T follicular helper cell (primary cell): ENCODE measurements at regions not wholly inside any gene's neighbourhood (a gene's known extent, or its start where the extent isn't known, plus 50 kb on each side); places are given as distances from the start of the nearest gene placed in this dataset.

ENCODE experiments used
- DNase-seq: peaks from one replicate; pipeline ENCODE4 v3.0.0-alpha.2; 2020; ENCODE audit warnings: low read depth

GRCh38 chr16:49910541-49911071 lies 54.7 kb upstream of the ZNF423 start:
- no peak for DNase-seq

GRCh38 chr16:49911430-49911829 lies 55.5 kb upstream of the ZNF423 start:
- no peak for DNase-seq

- no peak for DNase-seq
These were observed 56.8 kb upstream of the ZNF423 start for GRCh38 chr16:49912721-49913120.

GRCh38 chr16:49913720-49914119 lies 57.8 kb upstream of the ZNF423 start:
- DNase-seq: no peak

GRCh38 chr16:49914657-49915056 lies 58.7 kb upstream of the ZNF423 start:
- DNase-seq: no peak

GRCh38 chr16:49918257-49918656 lies 62.3 kb upstream of the ZNF423 start:
- DNase-seq: no peak

- no peak for DNase-seq
These were observed 63.4 kb upstream of the ZNF423 start for GRCh38 chr16:49919327-49919726.

GRCh38 chr16:49920397-49920796 lies 64.5 kb upstream of the ZNF423 start:
- no peak for DNase-seq

GRCh38 chr16:49921106-49921505 lies 65.2 kb upstream of the ZNF423 start:
- no peak for DNase-seq

GRCh38 chr16:49921791-49922456 lies 66.0 kb upstream of the ZNF423 start:
- peak; percentile 27 for DNase-seq

- DNase-seq: no peak
These were observed 67.5 kb upstream of the ZNF423 start for GRCh38 chr16:49923411-49923810.

- no peak for DNase-seq
These were observed 68.2 kb upstream of the ZNF423 start for GRCh38 chr16:49924078-49924477.

- no peak for DNase-seq
These were observed 71.0 kb upstream of the ZNF423 start for GRCh38 chr16:49926941-49927340.

GRCh38 chr16:49928176-49929041 lies 72.5 kb upstream of the ZNF423 start:
- no peak for DNase-seq

- no peak for DNase-seq
These were observed 73.7 kb upstream of the ZNF423 start for GRCh38 chr16:49929626-49930025.

GRCh38 chr16:49930841-49931240 lies 74.9 kb upstream of the ZNF423 start:
- no peak for DNase-seq

- no peak for DNase-seq
These were observed 75.4 kb upstream of the ZNF423 start for GRCh38 chr16:49931266-49931665.

GRCh38 chr16:49931916-49932315 lies 76.0 kb upstream of the ZNF423 start:
- no peak for DNase-seq

GRCh38 chr16:49932434-49932833 lies 76.5 kb upstream of the ZNF423 start:
- no peak for DNase-seq

GRCh38 chr16:49932946-49933345 lies 77.0 kb upstream of the ZNF423 start:
- DNase-seq: no peak

- DNase-seq: no peak
These were observed 80.9 kb upstream of the ZNF423 start for GRCh38 chr16:49936791-49937190.

- no peak for DNase-seq
These were observed 82.0 kb upstream of the ZNF423 start for GRCh38 chr16:49937886-49938285.

- no peak for DNase-seq
These were observed 83.6 kb upstream of the ZNF423 start for GRCh38 chr16:49939495-49939894.
